Mucosa of rectum (tissue), 2 donors: ENCODE measurements at regions not wholly inside any gene's neighbourhood (a gene's known extent, or its start where the extent isn't known, plus 50 kb on each side); places are given as distances from the start of the nearest gene placed in this dataset.

Experiments used
- H3K27ac ChIP-seq, 2 donors: one replicate each; pipeline ENCODE4 v1.7.0; 2013; ENCODE audit warnings: inconsistent platforms in 2 of 2, low read depth in 2 of 2, low read length in 2 of 2
- H3K27me3 ChIP-seq, 2 donors: one replicate each; pipeline ENCODE4 v1.7.0; 2013; ENCODE audit warnings: low read length in 2 of 2; ENCODE audit not compliant: control insufficient read depth in 2 of 2, insufficient read depth in 2 of 2
- H3K36me3 ChIP-seq, 2 donors: one replicate each; pipeline ENCODE4 v1.7.0; 2013; ENCODE audit warnings: low read length in 2 of 2; ENCODE audit not compliant: control insufficient read depth in 2 of 2, insufficient read depth in 2 of 2
- H3K4me1 ChIP-seq, 2 donors: one replicate each; pipeline ENCODE4 v1.7.0; 2013; ENCODE audit warnings: low read length in 2 of 2, mild to moderate bottlenecking in 1 of 2; ENCODE audit not compliant: control insufficient read depth in 2 of 2, insufficient read depth in 2 of 2
- H3K4me3 ChIP-seq, 2 donors: one replicate each; pipeline ENCODE4 v1.7.0; 2013; ENCODE audit warnings: low read length in 2 of 2
- H3K9ac ChIP-seq, 2 donors: one replicate each; pipeline ENCODE4 v1.7.0; 2013; ENCODE audit warnings: low read length in 2 of 2, low read depth in 1 of 2, mild to moderate bottlenecking in 1 of 2
- H3K9me3 ChIP-seq, 2 donors: one replicate each; pipeline ENCODE4 v1.7.0; 2013; ENCODE audit warnings: low read length in 2 of 2; ENCODE audit not compliant: control insufficient read depth in 2 of 2
- donor health status: healthy.
- donor health status: Normal muscosa, but diverticular disease.

DNA sequence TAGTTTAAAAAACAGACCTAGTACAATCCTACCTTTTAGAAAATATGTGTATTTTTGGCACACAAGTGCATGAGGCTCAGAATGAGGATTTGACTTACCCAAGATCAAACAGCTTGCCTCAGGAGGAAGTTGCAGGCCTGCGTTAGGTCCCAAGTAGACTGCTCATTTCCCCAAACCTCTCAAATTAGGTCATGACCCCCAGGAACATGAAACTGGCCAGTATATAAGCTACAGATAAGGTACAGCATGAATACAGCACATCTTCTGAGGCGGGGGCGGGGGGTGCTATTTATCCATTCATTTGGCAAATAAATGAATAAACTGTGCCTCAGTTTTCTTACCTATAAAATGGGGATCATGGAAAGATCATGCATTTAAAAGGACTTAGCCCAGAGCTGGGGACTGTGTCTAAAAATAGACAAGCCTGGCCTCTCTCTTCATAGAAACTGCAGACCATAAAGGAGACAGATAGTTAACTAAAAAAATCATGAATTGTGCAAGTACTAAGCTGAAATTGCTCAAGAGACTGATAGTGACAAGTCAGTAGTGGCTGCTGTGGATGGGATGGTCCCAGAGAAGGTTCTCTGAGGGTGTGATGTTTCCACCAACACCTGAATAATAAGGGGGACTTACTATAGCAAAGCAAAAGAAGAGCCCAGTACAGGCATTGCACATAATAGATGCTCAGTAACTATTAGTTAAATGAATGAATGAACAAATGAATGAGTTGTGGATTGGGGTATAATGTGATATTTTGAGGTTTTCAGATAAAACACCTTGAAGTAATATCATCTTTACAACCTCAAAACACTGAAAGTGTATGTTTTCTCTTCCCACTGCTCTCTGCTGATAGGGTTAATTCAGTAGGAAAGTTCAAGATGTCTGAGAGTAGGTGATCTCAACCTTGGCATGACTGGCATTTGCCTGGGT lies 258.5 kb upstream of the PROK2 start:
- Histone ChIP-seq H3K27ac (no peak overlapping the region), H3K27me3 (no peaks in the 10 kb centered on the region)

DNA sequence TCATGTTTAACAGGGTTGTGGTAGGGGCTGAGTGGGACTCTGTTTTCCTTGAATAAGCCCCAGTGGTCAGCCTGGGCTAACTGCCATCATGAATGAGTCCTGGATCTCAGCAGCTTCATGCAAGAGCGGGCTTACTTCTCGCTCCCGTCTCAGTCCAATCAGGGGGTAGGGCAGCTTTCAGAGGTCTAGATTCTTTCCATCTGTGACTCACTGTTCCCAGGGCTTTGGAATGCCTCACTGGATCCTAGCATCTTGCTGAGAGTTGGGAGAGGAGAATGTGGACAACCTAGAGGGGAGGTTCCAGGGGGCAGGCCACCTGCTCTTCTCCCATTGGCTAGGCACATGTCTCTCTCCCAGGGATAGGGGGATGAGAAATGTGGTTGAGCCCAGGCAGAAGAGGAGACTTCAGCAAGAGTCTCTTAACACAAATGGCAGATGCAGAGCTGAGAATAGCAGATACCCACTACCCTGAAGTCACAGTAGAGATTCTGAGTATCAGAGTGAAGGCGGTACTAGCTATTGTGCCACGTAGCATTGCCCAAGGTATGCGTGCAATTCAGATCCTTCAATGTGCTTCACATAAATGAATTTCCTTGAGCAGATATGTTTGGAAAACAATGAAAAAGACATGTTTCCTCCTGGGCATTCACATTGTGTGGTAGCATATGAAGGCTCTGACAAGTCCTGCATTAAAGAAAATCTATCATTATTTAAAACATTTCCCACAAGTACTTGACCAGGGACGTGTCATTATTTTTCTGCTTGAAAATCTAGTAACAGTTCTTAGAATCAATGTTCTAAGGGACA lies 257.7 kb upstream of the PROK2 start:
- Histone ChIP-seq H3K27me3 (no peaks in the 10 kb centered on the region), H3K4me1 (no peaks in the 10 kb centered on the region), H3K9ac (no peak overlapping the region), H3K36me3 (no peaks in the 10 kb centered on the region), H3K27ac (no peak overlapping the region), H3K4me3 (no peak overlapping the region), H3K9me3 (no peaks in the 10 kb centered on the region)

More for the DNA sequence above, 258.5 kb upstream of the PROK2 start:
- H3K4me1 ChIP-seq: no peaks in the 10 kb centered on the region
- no peaks in the 10 kb centered on the region for H3K36me3 ChIP-seq
- H3K4me3 ChIP-seq: no peak overlapping the region
- no peak overlapping the region for H3K9ac ChIP-seq
- H3K9me3 ChIP-seq: no peaks in the 10 kb centered on the region

DNA sequence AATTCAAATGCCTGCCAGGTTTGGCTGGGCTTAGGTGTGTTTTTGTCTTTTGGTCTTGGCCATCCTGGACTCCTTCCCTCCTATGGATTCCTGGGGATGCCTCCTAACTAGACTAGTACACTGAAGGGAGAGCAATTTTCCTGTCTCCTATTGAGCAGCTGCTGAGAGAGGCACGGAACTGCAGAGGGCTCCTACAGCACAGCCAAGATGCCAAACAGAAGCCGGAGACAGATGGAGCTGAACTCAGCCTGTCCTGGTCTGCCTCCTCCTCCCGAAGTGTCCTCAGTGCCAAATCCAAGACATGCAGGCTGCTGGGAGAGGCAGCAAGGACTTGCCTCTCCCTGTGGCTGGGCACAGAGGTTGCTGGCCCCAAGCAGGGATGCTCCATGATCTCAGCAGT lies 256.6 kb upstream of the PROK2 start:
- H3K9ac ChIP-seq: no peak overlapping the region
- H3K27me3 ChIP-seq: no peaks in the 10 kb centered on the region

DNA sequence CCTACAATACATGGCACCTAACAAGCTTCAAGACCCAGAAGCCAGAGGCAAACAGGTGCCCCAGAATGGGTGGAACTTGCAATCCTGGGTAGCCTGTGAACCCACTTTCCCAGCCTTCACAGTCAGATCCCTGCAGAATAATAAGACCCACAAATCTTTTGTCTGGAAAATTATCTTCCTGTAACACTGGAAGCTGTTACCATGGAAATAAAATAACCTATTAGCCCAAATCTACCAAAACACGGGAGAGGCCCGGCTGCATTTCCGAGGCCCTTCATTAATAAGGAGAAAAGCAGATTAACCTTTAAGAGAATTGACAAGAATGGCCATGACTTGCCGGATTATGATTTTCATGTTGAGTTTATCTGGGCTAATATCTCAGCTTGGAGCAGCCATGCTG lies 256.1 kb upstream of the PROK2 start:
- H3K36me3 ChIP-seq: no peaks in the 10 kb centered on the region
- H3K27ac ChIP-seq: no peak overlapping the region
- peaks cover 0 to 2% of the 10 kb centered on the region in 2 donors for H3K4me1 ChIP-seq
- H3K4me3 ChIP-seq: no peak overlapping the region
- no peaks in the 10 kb centered on the region for H3K27me3 ChIP-seq
- no peaks in the 10 kb centered on the region for H3K9me3 ChIP-seq
- H3K9ac ChIP-seq: no peak overlapping the region

More for the DNA sequence above, 256.6 kb upstream of the PROK2 start:
- Histone ChIP-seq H3K36me3 (no peaks in the 10 kb centered on the region), H3K27ac (no peak overlapping the region), H3K4me3 (no peak overlapping the region), H3K4me1 (peaks cover 0 to 2% of the 10 kb centered on the region in 2 donors), H3K9me3 (no peaks in the 10 kb centered on the region)

DNA sequence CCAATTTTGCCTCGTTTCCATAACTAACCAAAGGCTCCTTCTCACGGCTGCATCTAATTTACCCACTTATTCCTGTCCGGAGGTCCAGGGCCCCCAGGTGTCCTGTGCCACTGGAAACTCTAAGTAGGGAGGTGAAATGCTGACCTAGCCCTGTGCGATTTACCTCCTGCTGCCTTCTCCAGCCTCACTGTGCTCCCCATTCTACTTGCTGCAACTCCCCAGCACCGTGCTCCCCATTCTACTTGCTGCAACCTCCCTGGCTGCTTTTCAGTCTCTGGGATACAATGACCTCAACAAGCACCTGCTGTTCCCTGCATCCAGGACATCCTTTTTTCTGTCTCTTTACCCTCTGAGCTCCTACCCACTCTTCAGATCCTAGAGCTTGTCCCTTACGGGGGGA lies 254.7 kb upstream of the PROK2 start:
- Histone ChIP-seq H3K27ac (no peak overlapping the region), H3K9ac (no peak overlapping the region), H3K27me3 (no peaks in the 10 kb centered on the region), H3K9me3 (no peaks in the 10 kb centered on the region), H3K4me3 (no peak overlapping the region), H3K4me1 (peaks cover 0 to 2% of the 10 kb centered on the region in 2 donors), H3K36me3 (no peaks in the 10 kb centered on the region)

DNA sequence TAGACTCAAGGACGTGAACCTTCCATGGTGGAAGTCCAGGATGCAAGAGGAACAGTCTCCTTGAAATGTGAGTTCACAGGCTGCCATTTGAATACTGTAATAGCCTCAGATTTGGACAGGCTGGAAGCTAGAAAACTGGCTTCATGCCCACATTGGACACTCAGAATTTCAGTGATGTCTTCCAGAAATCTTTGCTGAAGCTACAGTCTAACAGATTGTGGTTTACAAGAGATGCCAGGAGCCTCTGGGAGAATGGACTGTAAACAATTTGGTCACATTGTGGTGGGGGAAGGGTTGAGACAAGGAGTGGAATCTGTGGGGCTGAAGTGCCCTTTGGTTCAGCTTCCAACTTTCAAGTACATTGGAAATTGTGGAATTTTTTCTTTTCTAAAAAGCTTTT lies 252.0 kb upstream of the PROK2 start:
- H3K4me3 ChIP-seq: no peak overlapping the region
- H3K9me3 ChIP-seq: no peaks in the 10 kb centered on the region
- H3K27me3 ChIP-seq: no peaks in the 10 kb centered on the region
- peaks cover 0 to 2% of the 10 kb centered on the region in 2 donors for H3K4me1 ChIP-seq
- no peak overlapping the region for H3K27ac ChIP-seq
- no peak overlapping the region for H3K9ac ChIP-seq
- no peaks in the 10 kb centered on the region for H3K36me3 ChIP-seq

DNA sequence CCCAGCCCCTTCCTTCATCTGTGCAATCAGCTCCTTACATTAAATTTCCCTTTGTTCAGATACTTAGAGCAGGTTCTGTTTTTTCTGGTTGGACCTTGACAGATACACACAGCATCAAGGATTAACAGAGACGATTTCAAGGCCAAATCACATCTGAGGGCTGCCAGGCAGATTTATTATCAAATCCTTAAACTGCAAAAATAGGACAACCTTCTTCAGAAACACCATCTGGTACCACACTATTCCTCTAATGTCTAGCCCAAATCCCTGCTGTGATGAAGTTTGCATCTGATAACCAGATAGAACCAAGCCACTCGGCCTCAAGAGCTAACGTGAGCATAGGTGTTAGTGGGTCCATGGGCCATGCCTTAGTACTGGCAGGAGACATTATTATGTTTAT lies 250.7 kb upstream of the PROK2 start:
- no peak overlapping the region for H3K9ac ChIP-seq
- H3K27me3 ChIP-seq: no peaks in the 10 kb centered on the region

DNA sequence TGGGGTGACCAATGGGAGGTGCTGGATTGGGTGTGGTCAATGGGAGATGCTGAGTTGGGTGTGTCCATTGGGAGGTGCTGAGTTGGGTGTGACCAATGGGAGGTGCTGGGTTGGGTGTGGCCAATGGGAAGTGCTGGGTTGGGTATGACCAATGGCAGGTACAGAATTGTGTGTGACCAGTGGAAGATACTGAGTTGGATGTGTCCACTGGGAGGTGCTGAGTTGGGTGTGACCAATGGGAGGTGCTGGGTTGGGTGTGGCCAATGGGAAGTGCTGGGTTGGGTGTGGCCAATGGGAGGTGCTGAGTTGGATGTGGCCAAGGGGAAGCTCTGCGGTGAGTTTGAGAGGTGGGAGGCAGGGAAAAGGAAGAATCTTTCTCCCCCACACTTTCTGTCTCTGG lies 250.0 kb upstream of the PROK2 start:
- H3K36me3 ChIP-seq: no peaks in the 10 kb centered on the region

More for the DNA sequence above, 250.7 kb upstream of the PROK2 start:
- no peak overlapping the region for H3K4me3 ChIP-seq
- H3K27ac ChIP-seq: no peak overlapping the region
- H3K9me3 ChIP-seq: no peaks in the 10 kb centered on the region
- H3K4me1 ChIP-seq: peaks cover 0 to 2% of the 10 kb centered on the region in 2 donors
- no peaks in the 10 kb centered on the region for H3K36me3 ChIP-seq

DNA sequence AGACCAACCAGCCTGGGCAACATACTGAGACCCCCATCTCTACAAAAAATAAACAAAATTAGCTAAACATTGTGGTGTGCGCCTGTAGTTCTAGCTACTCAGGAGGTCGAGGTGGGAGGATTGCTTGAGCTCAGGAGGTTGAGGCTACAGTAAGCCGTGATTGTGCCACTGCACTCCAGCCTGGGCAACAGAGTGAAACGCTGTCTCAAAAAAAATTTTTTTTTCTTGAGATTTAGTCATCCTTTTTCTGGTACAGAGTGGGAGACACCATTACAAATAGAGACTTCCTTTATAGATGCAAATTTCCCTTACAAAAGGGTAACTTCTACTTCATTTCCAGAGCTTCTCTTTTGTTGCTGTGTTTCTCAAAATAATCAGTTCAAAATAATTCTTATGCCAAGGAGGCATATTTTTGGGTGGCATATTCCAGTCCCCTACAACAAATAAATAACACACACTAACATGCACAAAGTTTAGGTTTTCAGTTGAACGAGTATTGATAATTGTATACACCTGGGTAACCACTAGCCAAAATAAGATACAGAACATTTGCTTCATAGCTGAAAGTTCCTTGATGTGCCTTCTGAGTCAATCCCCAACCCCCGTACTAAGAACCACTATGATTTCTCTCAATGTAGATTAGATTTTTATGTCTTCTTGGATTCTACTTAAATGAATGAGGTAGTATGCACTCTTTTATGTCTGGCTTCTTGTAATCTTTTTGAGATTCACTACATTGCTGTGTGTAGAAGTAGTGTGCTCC lies 248.9 kb upstream of the PROK2 start:
- H3K27me3 ChIP-seq: no peaks in the 10 kb centered on the region
- H3K36me3 ChIP-seq: no peaks in the 10 kb centered on the region
- H3K9ac ChIP-seq: no peak overlapping the region
- no peaks in the 10 kb centered on the region for H3K9me3 ChIP-seq
- H3K4me1 ChIP-seq: peaks cover 0 to 2% of the 10 kb centered on the region in 2 donors
- no peak overlapping the region for H3K27ac ChIP-seq
- no peak overlapping the region for H3K4me3 ChIP-seq

More for the DNA sequence above, 250.0 kb upstream of the PROK2 start:
- Histone ChIP-seq H3K9ac (no peak overlapping the region), H3K27me3 (no peaks in the 10 kb centered on the region), H3K27ac (no peak overlapping the region), H3K4me1 (peaks cover 0 to 2% of the 10 kb centered on the region in 2 donors), H3K4me3 (no peak overlapping the region), H3K9me3 (no peaks in the 10 kb centered on the region)
